NB4 (cell line): ENCODE measurements at regions not wholly inside any gene's neighbourhood (a gene's known extent, or its start where the extent isn't known, plus 50 kb on each side); places are given as distances from the start of the nearest gene placed in this dataset.

ENCODE experiments used
- MYC ChIP-seq: IDR thresholded peaks from 2 replicates; pipeline ENCODE4 v1.6.1; 2011; ENCODE audit warnings: low read depth, low read length
- POLR2A ChIP-seq: IDR thresholded peaks from 2 replicates; pipeline ENCODE4 v1.6.1; 2011; ENCODE audit warnings: mild to moderate bottlenecking; ENCODE audit not compliant: insufficient read length; ENCODE audit errors: extremely low read depth
- TF ChIP-seq, protein P1 (sequence below): IDR thresholded peaks from one replicate; pipeline ENCODE4 v1.5.1; 2012; ENCODE audit warnings: low read depth, low read length
- TF ChIP-seq, protein P2 (sequence below): IDR thresholded peaks from 2 replicates; pipeline ENCODE4 v1.6.1; 2011; ENCODE audit warnings: low read depth, low read length

GRCh38 chr10:21230219-21230618, 295.3 kb downstream of the SKIDA1 start:
- TF ChIP-seq, protein P1, sequence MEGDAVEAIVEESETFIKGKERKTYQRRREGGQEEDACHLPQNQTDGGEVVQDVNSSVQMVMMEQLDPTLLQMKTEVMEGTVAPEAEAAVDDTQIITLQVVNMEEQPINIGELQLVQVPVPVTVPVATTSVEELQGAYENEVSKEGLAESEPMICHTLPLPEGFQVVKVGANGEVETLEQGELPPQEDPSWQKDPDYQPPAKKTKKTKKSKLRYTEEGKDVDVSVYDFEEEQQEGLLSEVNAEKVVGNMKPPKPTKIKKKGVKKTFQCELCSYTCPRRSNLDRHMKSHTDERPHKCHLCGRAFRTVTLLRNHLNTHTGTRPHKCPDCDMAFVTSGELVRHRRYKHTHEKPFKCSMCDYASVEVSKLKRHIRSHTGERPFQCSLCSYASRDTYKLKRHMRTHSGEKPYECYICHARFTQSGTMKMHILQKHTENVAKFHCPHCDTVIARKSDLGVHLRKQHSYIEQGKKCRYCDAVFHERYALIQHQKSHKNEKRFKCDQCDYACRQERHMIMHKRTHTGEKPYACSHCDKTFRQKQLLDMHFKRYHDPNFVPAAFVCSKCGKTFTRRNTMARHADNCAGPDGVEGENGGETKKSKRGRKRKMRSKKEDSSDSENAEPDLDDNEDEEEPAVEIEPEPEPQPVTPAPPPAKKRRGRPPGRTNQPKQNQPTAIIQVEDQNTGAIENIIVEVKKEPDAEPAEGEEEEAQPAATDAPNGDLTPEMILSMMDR: no peak
- TF ChIP-seq POLR2A (no peak), MYC (no peak)
- TF ChIP-seq, protein P2, sequence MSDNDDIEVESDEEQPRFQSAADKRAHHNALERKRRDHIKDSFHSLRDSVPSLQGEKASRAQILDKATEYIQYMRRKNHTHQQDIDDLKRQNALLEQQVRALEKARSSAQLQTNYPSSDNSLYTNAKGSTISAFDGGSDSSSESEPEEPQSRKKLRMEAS: no peak
